VCaP (cell line): ENCODE measurements at regions not wholly inside any gene's neighbourhood (a gene's known extent, or its start where the extent isn't known, plus 50 kb on each side); places are given as distances from the start of the nearest gene placed in this dataset.

Experiments
- H3K27ac ChIP-seq: fragments of 450-650 bp; 2 replicates; pipeline ENCODE4 v1.5.1; 2017
- TF ChIP-seq, protein P1 (sequence below): fragments of 450-650 bp; conservative IDR thresholded peaks from 2 replicates; pipeline ENCODE4 v1.5.1; 2017; ENCODE audit warnings: mild to moderate bottlenecking, moderate library complexity

DNA sequence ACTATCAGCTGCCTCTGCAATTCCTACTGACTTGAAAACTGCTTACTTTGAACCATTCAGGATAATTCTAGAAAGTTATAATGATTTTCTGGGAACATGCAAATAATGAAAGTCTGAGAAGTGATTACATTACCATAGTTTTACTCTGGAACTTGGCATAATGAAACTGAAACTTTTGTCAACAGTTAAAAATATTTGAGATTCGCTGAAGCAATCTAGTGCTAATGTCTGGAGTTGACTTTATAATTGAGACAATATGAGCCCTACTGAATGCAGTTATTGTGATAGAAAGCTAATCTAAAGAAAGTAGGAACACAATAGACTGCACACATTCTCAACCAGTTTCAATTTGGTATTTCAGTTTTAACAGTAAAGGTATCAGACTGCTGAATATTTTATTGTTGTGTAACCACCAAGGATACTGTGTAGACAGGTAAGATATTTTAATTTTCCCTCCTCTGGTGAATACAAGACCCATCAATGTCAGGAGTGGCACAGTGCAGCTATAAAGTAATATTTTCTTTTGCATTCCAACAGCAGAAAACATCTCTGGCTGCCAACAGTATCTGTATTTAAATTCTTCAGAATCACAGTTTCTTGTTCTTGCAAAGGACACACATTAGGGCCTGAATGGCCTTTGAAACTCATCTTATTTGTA lies 483.5 kb downstream of the ATP23 start:
- TF ChIP-seq, protein P1, sequence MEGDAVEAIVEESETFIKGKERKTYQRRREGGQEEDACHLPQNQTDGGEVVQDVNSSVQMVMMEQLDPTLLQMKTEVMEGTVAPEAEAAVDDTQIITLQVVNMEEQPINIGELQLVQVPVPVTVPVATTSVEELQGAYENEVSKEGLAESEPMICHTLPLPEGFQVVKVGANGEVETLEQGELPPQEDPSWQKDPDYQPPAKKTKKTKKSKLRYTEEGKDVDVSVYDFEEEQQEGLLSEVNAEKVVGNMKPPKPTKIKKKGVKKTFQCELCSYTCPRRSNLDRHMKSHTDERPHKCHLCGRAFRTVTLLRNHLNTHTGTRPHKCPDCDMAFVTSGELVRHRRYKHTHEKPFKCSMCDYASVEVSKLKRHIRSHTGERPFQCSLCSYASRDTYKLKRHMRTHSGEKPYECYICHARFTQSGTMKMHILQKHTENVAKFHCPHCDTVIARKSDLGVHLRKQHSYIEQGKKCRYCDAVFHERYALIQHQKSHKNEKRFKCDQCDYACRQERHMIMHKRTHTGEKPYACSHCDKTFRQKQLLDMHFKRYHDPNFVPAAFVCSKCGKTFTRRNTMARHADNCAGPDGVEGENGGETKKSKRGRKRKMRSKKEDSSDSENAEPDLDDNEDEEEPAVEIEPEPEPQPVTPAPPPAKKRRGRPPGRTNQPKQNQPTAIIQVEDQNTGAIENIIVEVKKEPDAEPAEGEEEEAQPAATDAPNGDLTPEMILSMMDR, result no peak
- no peak overlapping the region for H3K27ac ChIP-seq

DNA sequence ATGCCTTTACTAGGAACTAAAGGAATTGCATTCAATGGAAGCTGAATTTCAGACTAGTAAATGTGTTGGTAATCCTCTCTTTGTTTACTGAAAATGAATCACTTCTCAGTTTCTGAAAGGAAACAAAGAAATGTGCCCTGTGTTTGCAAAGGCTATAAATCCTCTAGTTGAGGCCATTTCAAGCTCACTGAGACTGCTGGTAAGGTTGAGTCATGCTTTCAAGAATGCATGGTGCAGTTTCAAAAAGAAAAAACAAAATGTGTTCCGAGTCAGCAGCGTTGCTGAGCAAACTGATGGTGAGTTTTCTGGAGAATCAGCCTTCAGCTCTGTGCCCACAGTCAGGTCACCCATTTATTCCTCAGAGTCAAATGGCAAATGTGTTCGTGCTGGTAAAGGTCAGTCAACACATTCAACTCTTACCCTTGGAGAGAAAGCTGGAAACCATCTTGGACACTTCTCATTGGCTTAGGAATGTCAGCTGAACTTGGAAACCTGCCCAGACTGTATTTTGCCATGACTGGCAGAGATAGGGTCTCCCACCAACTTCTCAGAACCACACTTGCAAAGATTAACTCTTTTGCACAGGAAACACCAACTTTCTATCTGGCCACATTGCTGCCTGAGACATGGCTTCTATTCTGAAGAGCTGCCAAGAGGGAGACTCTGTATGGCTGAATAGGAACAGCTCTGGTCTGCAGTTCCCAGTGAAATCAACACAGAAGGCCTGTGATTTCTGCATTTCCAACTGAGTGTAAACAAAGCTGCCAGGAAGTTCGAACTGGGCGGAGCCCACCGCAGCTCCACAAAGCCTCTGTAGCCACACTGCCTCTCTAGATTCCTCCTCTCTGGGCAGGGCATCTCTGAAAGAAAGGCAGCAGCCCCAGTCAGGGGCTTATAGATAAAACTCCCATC lies 484.4 kb downstream of the ATP23 start:
- peak overlapping the region; percentile 19; the same call in 1 of the 2 replicates for H3K27ac ChIP-seq
- TF ChIP-seq, protein P1, result no peak

DNA sequence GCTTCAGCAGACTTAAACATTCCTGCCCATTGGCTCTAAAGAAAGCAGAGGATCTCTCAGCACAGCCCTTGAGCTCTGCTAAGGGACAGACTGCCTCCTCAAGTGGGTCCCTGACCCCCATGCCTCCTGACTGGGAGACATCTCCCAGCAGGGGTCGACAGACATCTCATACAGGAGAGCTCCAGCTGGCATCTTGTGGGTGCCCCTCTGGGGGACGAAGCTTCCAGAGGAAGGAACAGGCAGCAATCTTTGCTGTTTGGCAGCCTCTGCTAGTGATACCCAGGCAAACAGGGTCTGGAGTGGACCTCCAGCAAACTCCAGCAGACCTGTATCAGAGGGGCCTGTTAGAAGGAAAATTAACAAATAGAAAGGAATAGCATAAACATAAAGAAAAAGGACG lies 485.1 kb downstream of the ATP23 start:
- peak overlapping the region; percentile 19; the same call in 1 of the 2 replicates for H3K27ac ChIP-seq

DNA sequence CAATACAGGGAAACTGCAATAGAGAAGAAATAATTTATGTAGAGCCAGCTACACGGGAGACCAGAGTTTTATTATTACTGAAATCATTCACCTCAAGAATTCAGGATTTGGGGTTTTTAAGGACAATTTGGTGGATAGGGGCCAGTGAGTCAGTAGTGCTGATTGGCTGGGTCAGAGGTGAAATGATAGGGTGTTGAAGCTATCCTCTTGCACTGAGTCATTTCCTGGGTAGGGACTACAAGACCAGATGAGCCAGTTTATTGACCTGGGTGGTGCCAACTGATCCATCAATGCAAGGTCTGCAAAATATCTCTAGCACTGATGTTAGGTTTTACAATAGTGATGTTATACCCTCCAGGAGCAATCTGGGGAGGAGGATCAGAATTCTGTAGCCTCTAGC lies 486.3 kb downstream of the LRIG3 start:
- TF ChIP-seq, protein P1, result no peak
- no peak overlapping the region for H3K27ac ChIP-seq

DNA sequence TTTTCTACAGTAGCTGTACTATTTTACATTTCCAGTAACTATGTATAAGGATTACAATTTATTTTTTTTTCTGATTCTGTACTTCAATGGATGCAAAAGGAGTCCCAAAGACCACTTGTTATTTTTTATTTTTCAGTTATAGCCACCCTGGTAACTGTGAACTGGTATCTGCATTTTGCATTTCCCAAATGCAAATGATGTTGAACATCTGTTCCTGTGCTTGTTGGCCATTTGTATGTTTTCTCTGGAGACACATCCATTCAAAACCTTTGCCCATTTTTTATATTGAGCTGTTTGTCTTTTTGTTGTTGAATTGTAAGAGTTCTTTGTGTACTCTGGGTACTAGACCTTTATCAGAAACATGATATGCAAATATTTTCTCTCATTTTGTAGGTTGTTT lies 485.6 kb downstream of the LRIG3 start:
- TF ChIP-seq, protein P1, result no peak
- H3K27ac ChIP-seq, result no peak overlapping the region

DNA sequence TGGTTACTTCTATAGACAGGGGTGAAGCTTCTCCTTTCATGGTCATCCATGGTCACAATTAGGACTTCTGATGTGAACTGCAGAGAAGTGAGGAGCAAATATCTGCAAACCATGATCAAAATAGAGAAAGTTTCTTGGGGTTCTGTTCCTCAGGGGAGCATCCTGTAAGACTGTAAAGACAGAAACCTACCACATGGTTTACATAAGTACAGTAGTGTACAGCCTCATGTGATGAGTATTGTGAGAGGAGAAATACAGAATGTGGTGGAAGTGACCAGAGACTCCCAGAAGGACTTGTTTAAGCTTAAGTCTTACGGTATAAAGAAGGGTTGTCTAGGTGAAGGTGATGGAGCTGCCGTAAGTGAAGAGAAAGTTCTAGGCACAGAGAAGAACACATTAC lies 484.7 kb downstream of the LRIG3 start:
- H3K27ac ChIP-seq, result no peak overlapping the region
- TF ChIP-seq, protein P1, result no peak

DNA sequence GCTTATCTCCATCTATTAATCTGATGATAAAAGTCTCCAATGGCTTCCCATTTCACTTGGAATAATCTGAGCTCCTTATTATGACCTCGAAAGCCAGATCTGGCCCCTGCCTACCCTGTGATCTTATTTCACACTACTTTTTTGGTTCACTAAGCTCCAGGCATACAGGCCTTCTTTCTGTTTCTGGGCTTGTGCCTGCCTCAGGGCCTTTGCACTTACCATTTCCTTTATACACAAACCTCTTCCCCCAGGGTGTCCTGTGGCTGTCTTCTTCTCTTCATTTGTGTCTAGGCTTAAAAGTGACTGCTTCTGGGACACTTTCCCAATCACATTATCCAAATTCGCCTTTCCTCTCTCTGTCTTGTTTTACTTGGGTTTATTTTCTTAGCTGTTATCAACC lies 478.8 kb downstream of the LRIG3 start:
- TF ChIP-seq, protein P1, result no peak
- no peak overlapping the region for H3K27ac ChIP-seq
